ENCODE measurements at regions not wholly inside any gene's neighbourhood (a gene's known extent, or its start where the extent isn't known, plus 50 kb on each side); places are given as distances from the start of the nearest gene placed in this dataset.

DNA sequence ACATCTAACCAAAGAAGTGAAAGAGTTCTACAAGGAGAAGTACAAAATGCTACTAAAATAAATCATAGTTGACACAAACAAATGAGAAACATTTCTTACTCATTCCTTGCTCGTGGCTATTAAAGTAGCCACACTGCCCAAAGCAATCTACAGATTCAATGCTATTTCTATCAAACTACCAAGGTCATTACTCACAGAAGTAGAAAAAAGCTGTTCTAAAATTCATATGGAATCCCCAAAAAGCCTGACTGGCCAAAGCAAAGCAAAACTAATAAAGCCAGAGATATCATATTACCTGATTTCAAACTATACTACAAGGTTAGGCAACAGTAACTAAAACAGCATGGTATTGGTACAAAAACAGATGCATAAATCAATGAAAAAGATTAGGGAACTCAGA is 305.6 kb downstream of the RPAP3 start:
- TF ChIP-seq, protein P1, sequence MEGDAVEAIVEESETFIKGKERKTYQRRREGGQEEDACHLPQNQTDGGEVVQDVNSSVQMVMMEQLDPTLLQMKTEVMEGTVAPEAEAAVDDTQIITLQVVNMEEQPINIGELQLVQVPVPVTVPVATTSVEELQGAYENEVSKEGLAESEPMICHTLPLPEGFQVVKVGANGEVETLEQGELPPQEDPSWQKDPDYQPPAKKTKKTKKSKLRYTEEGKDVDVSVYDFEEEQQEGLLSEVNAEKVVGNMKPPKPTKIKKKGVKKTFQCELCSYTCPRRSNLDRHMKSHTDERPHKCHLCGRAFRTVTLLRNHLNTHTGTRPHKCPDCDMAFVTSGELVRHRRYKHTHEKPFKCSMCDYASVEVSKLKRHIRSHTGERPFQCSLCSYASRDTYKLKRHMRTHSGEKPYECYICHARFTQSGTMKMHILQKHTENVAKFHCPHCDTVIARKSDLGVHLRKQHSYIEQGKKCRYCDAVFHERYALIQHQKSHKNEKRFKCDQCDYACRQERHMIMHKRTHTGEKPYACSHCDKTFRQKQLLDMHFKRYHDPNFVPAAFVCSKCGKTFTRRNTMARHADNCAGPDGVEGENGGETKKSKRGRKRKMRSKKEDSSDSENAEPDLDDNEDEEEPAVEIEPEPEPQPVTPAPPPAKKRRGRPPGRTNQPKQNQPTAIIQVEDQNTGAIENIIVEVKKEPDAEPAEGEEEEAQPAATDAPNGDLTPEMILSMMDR (IDR thresholded peaks at IDR 0.05) = no peak
- TF ChIP-seq POLR2A (IDR thresholded peaks at IDR 0.05) = no peak
